ENCODE measurements at regions not wholly inside any gene's neighbourhood (a gene's known extent, or its start where the extent isn't known, plus 50 kb on each side); places are given as distances from the start of the nearest gene placed in this dataset.

GRCh38 chr12:53811606-53812005 lies 59.8 kb upstream of the CISTR start:
- H3K27ac ChIP-seq, result no peak overlapping the region
- H3K9ac ChIP-seq, result no peak overlapping the region
- H3K4me3 ChIP-seq, result no peak overlapping the region
- no peak overlapping the region for H3K4me2 ChIP-seq
- no peaks in the 10 kb centered on the region for H3K36me3 ChIP-seq
- TF ChIP-seq Cebpa-rat (IDR thresholded peaks at IDR 0.05), result no peak
- H4K20me1 ChIP-seq, result no peaks in the 10 kb centered on the region
- H3K9me3 ChIP-seq (replicated peaks in 1 of 11), result no peaks in the 10 kb centered on the region
- peaks cover 0 to 10% (median 0%) of the 10 kb centered on the region in 11 experiments; a peak in 2 of 22 replicates for H3K27me3 ChIP-seq
- peaks cover 0 to 10% (median 0%) of the 10 kb centered on the region in 10 experiments; a peak in 6 of 20 replicates for H3K4me1 ChIP-seq

DNA sequence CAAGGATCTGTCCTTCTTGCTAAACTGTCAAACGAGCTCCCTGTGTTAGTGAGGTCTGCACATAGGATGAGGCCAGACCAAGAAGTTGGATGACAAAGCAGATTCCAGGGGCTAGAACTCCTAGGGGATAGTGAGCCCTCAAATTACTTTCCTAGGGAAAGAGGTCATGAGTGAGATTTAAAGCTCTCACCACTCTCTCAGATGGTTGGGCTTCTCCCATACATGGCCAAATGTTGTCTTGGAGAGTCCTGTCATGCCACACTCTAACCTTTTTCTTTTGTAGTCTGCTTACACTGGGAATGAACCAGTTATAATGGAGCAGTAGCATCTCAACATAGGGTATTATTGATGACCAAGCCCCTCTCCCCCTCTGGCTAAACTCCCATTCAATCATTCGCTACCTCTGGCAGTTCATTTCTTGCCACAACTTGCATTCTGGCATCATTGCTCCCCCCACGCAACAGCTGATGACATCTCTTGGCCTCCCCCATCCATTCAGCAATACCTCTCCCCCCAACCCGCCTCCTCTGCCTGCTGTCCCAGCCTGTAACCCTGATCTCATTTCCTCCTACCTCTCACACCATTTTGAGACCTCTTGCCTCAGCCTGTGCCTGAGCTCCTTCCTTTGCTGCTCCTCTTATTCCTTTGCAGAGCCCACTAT lies 64.7 kb upstream of the CISTR start:
- Histone ChIP-seq H3K27ac (no peak overlapping the region), H3K4me3 (no peak overlapping the region), H3K9me3 (replicated peaks in 1 of 11) (no peaks in the 10 kb centered on the region), H3K27me3 (no peaks in the 10 kb centered on the region), H3K36me3 (no peaks in the 10 kb centered on the region), H3K4me2 (no peak overlapping the region), H4K20me1 (no peaks in the 10 kb centered on the region), H3K4me1 (peaks cover 0 to 10% (median 0%) of the 10 kb centered on the region in 10 experiments; a peak in 6 of 20 replicates), H3K9ac (no peak overlapping the region)
- TF ChIP-seq Cebpa-rat (IDR thresholded peaks at IDR 0.05), result no peak

DNA sequence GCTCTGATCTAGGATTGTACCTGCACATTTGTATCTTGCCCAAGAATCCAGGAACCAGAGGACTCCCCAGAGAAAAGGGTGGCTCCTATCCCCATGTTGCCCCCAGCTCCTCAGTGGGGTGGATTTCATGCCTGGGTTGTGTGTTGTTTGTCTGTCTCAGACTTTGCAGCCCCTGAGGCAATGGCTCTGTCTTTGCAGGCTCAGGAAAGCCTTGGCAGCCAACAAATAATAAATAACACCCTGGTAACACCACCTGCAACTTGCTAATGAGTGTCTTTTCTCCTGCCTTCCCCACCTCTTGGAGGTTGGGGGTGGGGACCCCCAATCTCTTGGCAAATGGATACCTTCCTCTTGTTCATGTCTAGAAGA lies 65.2 kb upstream of the CISTR start:
- H4K20me1 ChIP-seq, result no peaks in the 10 kb centered on the region
- peaks cover 0 to 10% (median 0%) of the 10 kb centered on the region in 10 experiments; a peak in 6 of 20 replicates for H3K4me1 ChIP-seq
- H3K36me3 ChIP-seq, result no peaks in the 10 kb centered on the region
- H3K4me3 ChIP-seq, result no peak overlapping the region
- no peak for TF ChIP-seq Cebpa-rat (IDR thresholded peaks at IDR 0.05)
- H3K27ac ChIP-seq, result no peak overlapping the region
- H3K9ac ChIP-seq, result no peak overlapping the region
- H3K4me2 ChIP-seq, result no peak overlapping the region
- H3K27me3 ChIP-seq, result no peaks in the 10 kb centered on the region
- H3K9me3 ChIP-seq (replicated peaks in 1 of 11), result no peaks in the 10 kb centered on the region

GRCh38 chr12:53820514-53821306 lies 68.9 kb upstream of the CISTR start:
- H3K27me3 ChIP-seq, result peaks cover 0 to 4% (median 0%) of the 10 kb centered on the region in 11 experiments; a peak in 1 of 22 replicates
- no peak overlapping the region for H3K27ac ChIP-seq
- TF ChIP-seq Cebpa-rat (IDR thresholded peaks at IDR 0.05), result no peak
- no peak overlapping the region for H3K9ac ChIP-seq
- H4K20me1 ChIP-seq, result no peaks in the 10 kb centered on the region
- H3K9me3 ChIP-seq (replicated peaks in 1 of 11), result no peaks in the 10 kb centered on the region
- H3K4me1 ChIP-seq, result no peaks in the 10 kb centered on the region
- H3K4me3 ChIP-seq, result no peak overlapping the region
- no peaks in the 10 kb centered on the region for H3K36me3 ChIP-seq
- no peak overlapping the region for H3K4me2 ChIP-seq

GRCh38 chr12:53824001-53824712 lies 72.4 kb upstream of the CISTR start:
- peaks cover 0 to 4% (median 0%) of the 10 kb centered on the region in 11 experiments; a peak in 1 of 22 replicates for H3K27me3 ChIP-seq
- H3K4me3 ChIP-seq, result no peak overlapping the region
- H3K9me3 ChIP-seq (replicated peaks in 1 of 11), result no peaks in the 10 kb centered on the region
- no peak for TF ChIP-seq Cebpa-rat (IDR thresholded peaks at IDR 0.05)
- H3K9ac ChIP-seq, result no peak overlapping the region
- no peaks in the 10 kb centered on the region for H3K4me1 ChIP-seq
- H4K20me1 ChIP-seq, result no peaks in the 10 kb centered on the region
- no peaks in the 10 kb centered on the region for H3K36me3 ChIP-seq
- H3K27ac ChIP-seq, result no peak overlapping the region
- peak overlapping the region in 1 of 11 experiments; percentile 28; a peak in 1 of 22 replicates for H3K4me2 ChIP-seq

- H3K4me1 ChIP-seq, result no peaks in the 10 kb centered on the region
- H3K9me3 ChIP-seq (replicated peaks in 1 of 11), result no peaks in the 10 kb centered on the region
- H3K27ac ChIP-seq, result no peak overlapping the region
- H4K20me1 ChIP-seq, result no peaks in the 10 kb centered on the region
- H3K4me3 ChIP-seq, result no peak overlapping the region
- no peak for TF ChIP-seq Cebpa-rat (IDR thresholded peaks at IDR 0.05)
- H3K36me3 ChIP-seq, result no peaks in the 10 kb centered on the region
- H3K9ac ChIP-seq, result no peak overlapping the region
- peaks cover 0 to 4% (median 0%) of the 10 kb centered on the region in 11 experiments; a peak in 1 of 22 replicates for H3K27me3 ChIP-seq
- no peak overlapping the region for H3K4me2 ChIP-seq
Observed at GRCh38 chr12:53825246-53826081, 73.7 kb upstream of the CISTR start.

- H3K27ac ChIP-seq, result no peak overlapping the region
- no peaks in the 10 kb centered on the region for H4K20me1 ChIP-seq
- no peaks in the 10 kb centered on the region for H3K4me1 ChIP-seq
- no peaks in the 10 kb centered on the region for H3K9me3 ChIP-seq (replicated peaks in 1 of 11)
- H3K9ac ChIP-seq, result no peak overlapping the region
- H3K27me3 ChIP-seq, result peaks cover 0 to 6% (median 0%) of the 10 kb centered on the region in 11 experiments; a peak in 3 of 22 replicates
- no peak for TF ChIP-seq Cebpa-rat (IDR thresholded peaks at IDR 0.05)
- H3K36me3 ChIP-seq, result no peaks in the 10 kb centered on the region
- no peak overlapping the region for H3K4me2 ChIP-seq
- no peak overlapping the region for H3K4me3 ChIP-seq
Observed at GRCh38 chr12:53827306-53827705, 75.5 kb upstream of the CISTR start.

- H4K20me1 ChIP-seq, result no peaks in the 10 kb centered on the region
- no peak overlapping the region for H3K9ac ChIP-seq
- no peak overlapping the region for H3K4me3 ChIP-seq
- TF ChIP-seq Cebpa-rat (IDR thresholded peaks at IDR 0.05), result no peak
- H3K4me2 ChIP-seq, result no peak overlapping the region
- H3K27ac ChIP-seq, result no peak overlapping the region
- H3K27me3 ChIP-seq, result peaks cover 0 to 19% (median 11%) of the 10 kb centered on the region in 11 experiments; a peak in 9 of 22 replicates
- no peaks in the 10 kb centered on the region for H3K9me3 ChIP-seq (replicated peaks in 1 of 11)
- H3K36me3 ChIP-seq, result no peaks in the 10 kb centered on the region
- no peaks in the 10 kb centered on the region for H3K4me1 ChIP-seq
Observed at GRCh38 chr12:53828598-53828997, 76.8 kb upstream of the CISTR start.
